ENCODE measurements at regions not wholly inside any gene's neighbourhood (a gene's known extent, or its start where the extent isn't known, plus 50 kb on each side); places are given as distances from the start of the nearest gene placed in this dataset.

GRCh38 chr16:16788004-16788403 is 409.1 kb downstream of the NPIPA7 start:
- DNase-seq (ENCODE audit: low spot score): no peak

GRCh38 chr16:16790597-16790996 is 411.7 kb downstream of the NPIPA7 start:
- DNase-seq (ENCODE audit: low spot score): no peak

- DNase-seq (ENCODE audit: low spot score): no peak
Observed at GRCh38 chr16:16791051-16791450, 412.1 kb downstream of the NPIPA7 start.

- DNase-seq (ENCODE audit: low spot score): no peak
Observed at GRCh38 chr16:16797239-16797638, 418.3 kb downstream of the NPIPA7 start.

GRCh38 chr16:16798504-16798903 is 419.6 kb downstream of the NPIPA7 start:
- no peak for DNase-seq (ENCODE audit: low spot score)

- DNase-seq (ENCODE audit: low spot score): no peak
Observed at GRCh38 chr16:16805809-16806208, 426.9 kb downstream of the NPIPA7 start.

- DNase-seq (ENCODE audit: low spot score): no peak
Observed at GRCh38 chr16:16815641-16816040, 436.7 kb downstream of the NPIPA7 start.

GRCh38 chr16:16817196-16817595 is 438.3 kb downstream of the NPIPA7 start:
- DNase-seq (ENCODE audit: low spot score): no peak

- DNase-seq (ENCODE audit: low spot score): no peak
Observed at GRCh38 chr16:16821261-16821660, 442.3 kb downstream of the NPIPA7 start.

- DNase-seq (ENCODE audit: low spot score): no peak
Observed at GRCh38 chr16:16828913-16829398, 450.0 kb downstream of the NPIPA7 start.

- no peak for DNase-seq (ENCODE audit: low spot score)
Observed at GRCh38 chr16:16830401-16830800, 451.5 kb downstream of the NPIPA7 start.

- DNase-seq (ENCODE audit: low spot score): no peak
Observed at GRCh38 chr16:16830973-16831372, 452.0 kb downstream of the NPIPA7 start.

GRCh38 chr16:16833165-16833564 is 454.2 kb downstream of the NPIPA7 start:
- no peak for DNase-seq (ENCODE audit: low spot score)

GRCh38 chr16:16850274-16850673 is 471.3 kb downstream of the NPIPA7 start:
- DNase-seq (ENCODE audit: low spot score): no peak

GRCh38 chr16:16857012-16857411 is 478.1 kb downstream of the NPIPA7 start:
- no peak for DNase-seq (ENCODE audit: low spot score)

GRCh38 chr16:16857603-16858283 is 478.8 kb downstream of the NPIPA7 start:
- no peak for DNase-seq (ENCODE audit: low spot score)

- DNase-seq (ENCODE audit: low spot score): peak; percentile 53
Observed at GRCh38 chr16:16861546-16861945, 482.6 kb downstream of the NPIPA7 start.

GRCh38 chr16:16863672-16864071 is 484.7 kb downstream of the NPIPA7 start:
- no peak for DNase-seq (ENCODE audit: low spot score)

GRCh38 chr16:16864536-16864935 is 485.6 kb downstream of the NPIPA7 start:
- DNase-seq (ENCODE audit: low spot score): no peak

- DNase-seq (ENCODE audit: low spot score): no peak
Observed at GRCh38 chr16:16865374-16865773, 486.4 kb downstream of the NPIPA7 start.

GRCh38 chr16:16867973-16868372 is 489.0 kb downstream of the NPIPA7 start:
- DNase-seq (ENCODE audit: low spot score): no peak

- no peak for DNase-seq (ENCODE audit: low spot score)
Observed at GRCh38 chr16:16868727-16869126, 489.8 kb downstream of the NPIPA7 start.

GRCh38 chr16:16869746-16870145 is 490.8 kb downstream of the NPIPA7 start:
- DNase-seq (ENCODE audit: low spot score): no peak

GRCh38 chr16:16871196-16871595 is 492.3 kb downstream of the NPIPA7 start:
- DNase-seq (ENCODE audit: low spot score): no peak

Data from mucosa of gallbladder (tissue), 1 donor.